DMS 273 (cell line): ENCODE measurements at regions not wholly inside any gene's neighbourhood (a gene's known extent, or its start where the extent isn't known, plus 50 kb on each side); places are given as distances from the start of the nearest gene placed in this dataset.
"Not testable (repeated sequence)": the region's sequence is repeated elsewhere in the genome, so short reads cannot be mapped to it uniquely, and the experiment has no call there.

Source experiments
- DNase-seq: peaks from one replicate; lab custom pipeline; 2025; ENCODE audit not compliant: unreplicated experiment; lab: John Stamatoyannopoulos, UW

DNA sequence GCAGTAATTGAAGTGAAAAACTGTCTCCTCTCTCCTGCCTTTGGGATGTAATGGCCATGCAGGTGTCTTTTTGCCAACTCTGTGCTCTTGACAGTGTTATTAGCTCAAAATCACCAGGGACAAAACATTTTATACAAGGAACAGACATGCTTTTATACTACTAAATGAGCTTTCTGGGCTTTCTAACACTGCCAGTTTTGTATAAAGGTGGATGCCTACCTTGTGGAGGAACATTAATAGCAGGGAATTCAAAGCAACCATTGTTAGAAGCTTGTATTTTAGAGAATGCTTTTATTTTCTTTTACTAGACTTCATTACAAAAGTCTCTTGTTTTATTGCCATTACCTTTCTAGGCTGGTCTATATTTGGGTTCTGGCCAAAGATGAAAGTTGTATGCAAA, 54.7 kb upstream of the ARSJ start:
- no peak for DNase-seq

DNA sequence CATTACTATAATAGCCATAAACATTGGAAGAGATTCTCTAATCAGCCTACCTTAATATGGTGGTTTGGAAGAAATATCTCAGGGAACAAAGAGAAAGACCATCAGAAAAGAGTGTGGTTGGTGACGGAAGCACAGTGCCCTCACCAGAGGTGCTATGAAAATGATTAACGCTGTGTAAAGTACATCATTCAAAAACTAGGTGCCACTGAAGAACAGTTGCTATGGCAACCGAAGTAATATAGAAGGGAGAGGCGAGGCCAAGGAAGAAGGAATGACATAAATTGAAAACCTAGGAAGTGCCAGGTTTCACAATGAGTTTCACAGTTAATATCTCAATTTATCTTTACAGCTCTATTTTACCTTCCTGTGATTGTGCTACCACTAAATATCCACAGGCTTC, 57.0 kb upstream of the ARSJ start:
- peak; percentile 43 for DNase-seq

DNA sequence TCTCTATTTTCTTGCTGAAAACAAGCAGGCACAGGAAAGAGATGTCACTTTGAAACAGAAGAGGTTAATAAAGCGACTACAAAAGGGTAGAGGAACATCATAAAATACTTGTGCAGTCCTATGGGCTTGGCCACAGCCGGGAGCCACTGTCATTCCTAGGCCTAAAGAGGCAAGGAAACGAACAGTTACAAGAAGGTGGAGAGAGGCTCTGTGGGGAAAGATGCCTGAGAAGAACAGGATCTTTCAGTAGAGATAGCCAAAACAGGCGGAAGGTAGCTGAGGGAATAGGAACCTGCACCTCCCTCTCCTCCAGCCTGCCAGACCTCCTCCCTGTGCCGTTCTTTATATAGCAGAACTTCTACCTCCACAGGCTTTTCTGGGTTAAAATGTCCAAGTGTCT, 57.4 kb upstream of the ARSJ start:
- DNase-seq = no peak

DNA sequence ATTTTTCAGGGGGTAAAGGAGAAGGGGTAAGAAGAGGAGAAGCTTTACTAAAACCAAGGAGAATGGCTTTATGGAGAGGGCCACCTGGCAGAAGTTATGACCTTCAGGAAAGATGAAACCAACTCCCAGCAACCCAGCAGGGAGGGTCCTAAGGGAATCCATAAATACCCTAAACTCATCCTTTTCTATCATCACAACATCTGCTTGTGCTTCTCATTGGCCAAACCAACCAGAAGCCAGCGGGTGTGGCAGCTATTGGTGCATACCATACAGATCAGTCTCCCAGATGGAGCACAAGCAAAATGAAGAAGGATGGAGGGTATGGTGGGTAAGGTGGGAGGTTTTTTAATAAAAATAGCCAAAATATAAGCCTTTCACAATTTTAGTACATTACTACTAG, 58.5 kb upstream of the ARSJ start:
- peak; percentile 5 for DNase-seq

DNA sequence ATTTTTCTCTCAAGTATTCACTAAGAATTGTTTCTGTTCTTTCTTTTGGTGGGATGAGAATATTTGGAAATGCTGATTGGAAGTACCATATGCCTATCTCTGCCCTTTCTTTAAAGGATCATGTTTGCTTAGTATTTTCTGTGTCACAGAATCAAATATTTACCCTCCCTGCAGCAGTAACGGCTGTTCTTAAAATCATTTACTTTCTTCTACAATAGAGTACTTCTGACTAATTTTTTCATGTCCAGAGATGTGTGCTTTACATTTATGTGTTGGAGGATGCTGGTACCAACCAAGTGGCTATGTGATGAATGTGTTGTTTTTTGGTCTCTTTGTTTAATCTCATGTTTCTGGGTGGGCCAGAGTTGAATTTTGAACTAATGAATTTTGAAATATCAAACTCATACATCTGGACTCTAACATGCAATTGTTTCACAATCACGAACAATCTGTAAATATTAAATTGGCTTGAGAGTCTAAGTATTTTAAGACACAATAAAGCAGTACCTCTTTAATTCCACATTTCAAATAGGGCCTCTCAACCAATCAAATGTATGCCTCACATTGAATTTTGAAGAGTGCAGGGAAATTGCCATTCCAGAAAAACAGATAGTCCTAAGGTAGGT, 59.4 kb upstream of the ARSJ start:
- no peak for DNase-seq

DNA sequence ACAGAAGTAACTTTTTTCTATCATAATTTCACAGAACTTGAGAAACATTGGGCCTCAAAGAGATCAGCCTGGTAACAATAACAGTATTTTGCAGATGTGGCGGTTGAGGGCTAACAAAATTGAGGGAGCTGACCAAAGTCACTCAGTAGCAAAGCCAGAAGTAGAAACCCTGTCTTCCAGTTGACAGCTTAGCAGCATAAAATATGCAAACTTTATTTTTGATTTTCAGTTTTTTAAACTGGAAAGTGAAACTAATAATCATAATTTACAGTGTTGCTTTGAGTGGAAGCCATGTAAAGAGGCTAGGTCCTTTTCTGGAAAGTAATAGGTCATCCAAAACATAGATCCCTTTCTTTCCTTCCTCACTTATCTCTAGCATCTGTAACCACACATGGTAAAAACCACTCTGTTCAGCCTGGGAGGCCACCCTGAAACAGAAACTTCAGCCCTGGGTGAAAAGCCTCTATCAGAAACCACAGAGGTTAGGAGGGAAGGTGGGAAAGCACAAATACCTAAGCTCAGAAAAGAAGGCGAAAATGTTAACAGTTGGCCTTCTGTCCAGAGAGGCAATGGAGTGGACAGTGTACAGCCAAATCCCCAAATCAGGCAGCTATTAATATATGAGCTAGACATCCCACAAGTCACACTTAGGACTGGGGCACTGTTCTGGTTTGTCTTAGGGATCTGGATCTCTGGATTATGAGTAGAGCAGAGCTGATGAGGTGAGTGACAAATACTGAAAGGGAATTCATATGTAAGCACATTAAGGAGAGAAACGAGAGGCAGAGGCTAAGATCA, 61.1 kb upstream of the ARSJ start:
- peak; percentile 32 for DNase-seq

DNA sequence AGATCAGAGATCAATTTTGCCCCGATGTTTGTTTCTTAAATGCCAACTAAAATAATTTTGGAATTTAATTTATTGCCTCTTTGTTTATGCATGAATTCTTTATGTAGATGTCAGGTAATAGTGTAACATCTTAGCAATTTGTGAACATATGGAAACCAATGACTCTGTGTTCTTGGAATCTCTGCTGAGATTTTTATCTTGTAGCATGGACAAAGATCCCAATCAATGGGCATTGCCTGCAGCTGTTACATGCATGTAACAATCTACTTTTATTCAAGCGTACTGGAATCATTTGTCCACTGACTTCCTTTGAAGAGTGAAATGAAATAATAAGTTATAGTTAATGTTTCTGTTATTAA, 61.6 kb upstream of the ARSJ start:
- peak; percentile 30 for DNase-seq

DNA sequence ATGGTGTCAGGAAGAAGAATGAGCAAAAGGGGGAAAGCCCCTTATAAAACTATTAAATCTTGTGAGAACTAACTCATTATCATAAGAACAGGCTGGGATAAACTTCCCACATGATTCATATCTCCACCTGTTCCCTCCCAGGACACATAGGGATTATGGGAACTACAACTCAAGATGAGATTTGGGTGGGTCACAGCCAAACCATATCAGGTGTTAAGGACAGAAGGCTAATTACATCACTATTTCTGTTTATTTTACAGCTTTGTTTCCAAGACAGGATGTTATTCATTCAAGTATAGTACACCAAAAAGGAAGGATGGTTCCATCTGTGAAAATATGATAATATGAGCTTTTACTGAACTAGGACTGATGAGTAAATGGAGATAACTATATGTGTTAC, 63.7 kb upstream of the ARSJ start:
- DNase-seq = peak; percentile 34

DNA sequence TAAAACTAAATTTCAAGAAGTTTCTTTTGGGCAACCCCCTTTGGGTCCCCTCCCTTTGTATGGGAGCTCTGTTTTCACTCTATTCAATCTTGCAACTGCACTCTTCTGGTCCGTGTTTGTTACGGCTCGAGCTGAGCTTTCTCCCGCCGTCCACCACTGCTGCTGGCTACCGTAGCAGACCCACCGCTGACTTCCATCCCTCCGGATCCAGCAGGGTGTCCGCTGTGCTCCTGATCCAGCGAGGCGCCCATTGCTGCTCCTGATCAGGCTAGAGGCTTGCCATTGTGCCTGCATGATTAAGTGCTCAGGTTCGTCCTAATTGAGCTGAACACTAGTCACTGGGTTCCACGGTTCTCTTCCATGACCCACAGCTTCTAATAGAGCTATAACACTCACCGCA, 64.9 kb upstream of the ARSJ start:
- DNase-seq = not testable (repeated sequence)

DNA sequence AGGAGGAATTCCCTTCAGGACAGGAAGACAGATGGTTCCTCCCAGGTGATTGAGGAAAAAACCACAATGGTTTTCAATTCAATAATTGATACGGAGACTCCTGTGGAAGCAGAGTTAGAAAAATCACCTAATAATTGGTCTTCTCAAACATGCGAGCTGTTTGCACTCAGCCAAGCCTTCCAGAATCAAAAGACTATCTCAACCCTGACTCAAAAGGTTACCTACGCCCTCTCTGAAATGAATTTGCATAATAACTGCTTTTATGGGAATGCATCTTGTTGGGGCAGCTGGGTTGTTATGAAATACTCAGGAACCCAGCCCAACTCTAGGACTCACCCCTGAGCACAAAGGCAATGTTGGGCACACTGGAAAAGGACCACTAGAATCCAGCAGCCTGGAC, 66.9 kb upstream of the ARSJ start:
- no peak for DNase-seq

DNA sequence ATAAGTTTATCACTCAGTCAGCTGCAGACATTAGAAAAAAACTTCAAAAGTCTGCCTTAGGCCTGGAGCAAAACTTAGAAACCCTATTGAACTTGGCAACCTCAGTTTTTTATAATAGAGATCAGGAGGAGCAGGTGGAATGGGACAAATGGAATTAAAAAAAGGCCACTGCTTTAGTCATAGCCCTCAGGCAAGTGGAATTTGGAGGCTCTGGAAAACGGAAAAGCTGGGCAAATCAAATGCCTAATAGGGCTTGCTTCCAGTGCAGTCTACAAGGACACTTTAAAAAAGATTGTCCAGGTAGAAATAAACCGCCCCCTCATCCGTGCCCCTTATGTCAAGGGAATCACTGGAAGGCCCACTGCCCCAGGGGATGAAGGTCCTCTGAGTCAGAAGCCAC, 68.7 kb upstream of the ARSJ start:
- DNase-seq = not testable (repeated sequence)

DNA sequence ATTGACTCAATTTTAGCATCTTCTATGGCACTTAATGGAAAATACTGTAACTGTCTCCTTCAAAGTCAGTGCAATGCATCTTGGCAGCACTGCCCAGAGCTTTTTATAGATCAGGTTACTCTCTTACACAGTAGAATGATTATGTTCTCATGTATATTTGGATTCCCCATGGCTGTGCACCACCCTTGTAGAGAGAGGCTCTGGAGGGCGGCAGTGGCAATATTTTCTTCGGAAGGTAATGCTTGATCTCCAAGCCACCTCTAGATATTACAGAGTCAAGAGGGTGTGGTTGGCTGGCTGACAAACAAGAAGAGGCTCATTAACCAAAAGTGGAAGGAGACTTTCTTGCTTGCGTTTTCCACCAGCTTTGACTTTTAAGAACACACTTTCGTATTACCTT, 72.8 kb upstream of the ARSJ start:
- peak; percentile 35 for DNase-seq

DNA sequence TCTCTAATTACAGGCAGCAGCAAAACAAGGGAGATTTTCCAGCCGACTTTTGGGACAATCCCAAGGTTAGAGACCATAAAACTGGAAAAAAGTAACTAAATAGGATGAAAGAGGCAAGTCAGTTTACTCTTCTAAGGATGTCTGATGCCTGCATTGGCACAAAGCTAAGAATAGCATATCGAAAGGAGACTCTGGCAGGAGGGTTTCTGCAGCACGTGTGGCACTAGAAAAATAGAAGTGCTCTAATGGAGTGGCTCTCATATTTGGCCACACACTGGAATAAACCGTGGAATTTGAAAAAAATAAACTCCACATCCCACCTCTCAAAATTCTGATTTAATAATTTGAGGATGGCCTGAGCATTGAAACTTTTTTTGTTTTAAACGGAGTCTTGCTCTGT, 77.2 kb upstream of the ARSJ start:
- no peak for DNase-seq

DNA sequence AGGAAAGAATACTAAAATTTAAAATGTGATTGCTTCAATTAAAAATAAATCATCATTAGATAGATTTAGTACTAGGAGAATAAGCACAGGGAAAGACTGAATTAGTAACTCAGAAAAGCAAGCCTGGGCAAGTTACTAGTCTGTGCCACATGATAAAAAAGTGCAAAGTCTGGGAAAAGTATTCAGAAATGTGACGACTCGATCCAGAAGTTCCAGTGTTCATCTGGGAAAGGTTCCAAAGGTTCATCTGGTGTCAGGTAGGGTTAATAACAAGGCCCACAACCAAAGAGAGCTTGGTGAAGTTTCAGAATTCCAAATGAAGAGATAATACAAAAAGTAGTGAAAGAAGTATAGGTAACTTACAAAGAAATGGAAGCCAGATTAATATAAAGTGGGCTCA, 78.3 kb upstream of the ARSJ start:
- DNase-seq = peak; percentile 39

DNA sequence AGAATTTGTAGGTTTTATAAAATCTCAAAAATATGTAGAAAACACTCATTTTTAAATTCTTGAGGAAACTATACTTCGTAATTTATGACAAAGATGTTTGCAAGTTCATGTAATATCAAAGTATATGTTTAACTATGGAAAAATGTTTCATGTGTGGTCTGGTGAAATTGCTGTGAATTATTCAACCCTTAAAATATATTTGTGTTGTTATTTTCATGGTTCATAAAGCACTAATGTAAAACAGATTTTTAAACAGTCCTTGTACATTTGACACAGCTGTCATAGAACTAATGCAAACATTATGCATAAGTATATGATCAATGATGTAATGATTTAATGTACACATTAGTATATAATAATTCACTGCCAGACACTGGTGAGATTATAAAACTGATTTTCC, 83.1 kb upstream of the ARSJ start:
- no peak for DNase-seq

DNA sequence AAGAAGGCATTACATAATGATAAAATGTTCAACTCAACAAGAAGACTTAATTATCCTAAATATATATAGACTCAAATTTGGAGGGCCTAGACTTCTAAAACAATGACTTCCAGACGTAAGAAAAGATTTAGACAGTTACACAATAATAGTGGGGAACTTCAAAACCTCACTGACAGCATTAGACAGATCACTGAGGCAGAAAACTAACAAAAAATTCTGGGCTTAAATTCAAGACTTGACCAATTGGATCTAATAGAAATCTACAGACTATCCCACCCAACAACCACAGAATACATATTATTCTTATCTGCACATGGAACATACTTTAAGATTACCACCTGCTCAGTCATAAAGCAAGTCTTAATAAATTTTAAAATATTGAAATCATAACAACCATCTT, 93.3 kb upstream of the ARSJ start:
- DNase-seq = no peak

DNA sequence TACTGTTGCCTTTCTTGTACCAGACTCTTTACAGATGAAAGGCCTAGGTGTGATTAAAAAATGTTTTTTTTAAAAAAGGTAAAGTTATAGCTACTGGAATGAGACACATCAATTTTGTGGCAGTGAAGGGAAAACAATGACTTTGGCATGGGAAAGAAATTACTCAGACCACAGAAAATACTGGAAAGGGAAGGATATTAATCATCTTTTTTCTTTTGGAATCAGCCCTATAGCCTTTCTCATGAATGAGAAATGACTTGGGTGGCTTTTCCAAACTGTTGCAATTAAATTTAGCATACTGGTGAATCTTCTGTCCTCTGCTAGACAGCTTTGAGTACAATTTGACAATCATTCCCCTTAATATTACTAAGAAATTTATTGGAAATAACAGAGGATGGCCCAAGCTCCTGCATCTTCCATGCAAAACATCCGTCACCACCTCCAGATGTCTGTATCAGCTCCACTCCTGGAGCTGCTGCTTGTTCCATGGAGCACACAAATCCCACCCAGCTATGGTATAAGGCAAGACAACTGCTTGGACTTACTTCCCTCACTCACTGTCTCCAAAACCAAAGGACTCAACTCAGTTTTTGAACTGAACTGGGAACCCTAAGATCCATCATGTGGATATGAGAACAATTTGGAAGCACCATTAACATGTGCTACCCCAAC, 97.6 kb upstream of the ARSJ start:
- no peak for DNase-seq

DNA sequence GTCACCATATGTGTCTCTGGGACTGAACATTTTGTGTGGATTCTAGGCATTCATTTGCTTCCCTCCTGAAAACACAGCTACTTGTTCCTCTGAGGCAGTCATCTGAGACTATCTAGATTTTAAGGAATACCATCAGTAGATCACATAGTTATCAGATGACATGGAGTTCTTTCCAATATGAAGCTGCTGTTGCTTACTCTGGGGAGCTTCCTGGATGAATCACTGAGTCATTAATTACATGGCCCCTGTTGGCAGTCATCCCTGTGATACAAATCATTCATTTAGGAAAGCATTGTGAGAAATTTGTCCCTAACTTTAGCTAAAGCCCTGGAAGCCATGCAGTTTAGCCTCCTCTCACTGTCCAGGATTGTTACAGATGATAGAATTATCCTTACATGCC, 98.2 kb upstream of the ARSJ start:
- peak; percentile 7 for DNase-seq

DNA sequence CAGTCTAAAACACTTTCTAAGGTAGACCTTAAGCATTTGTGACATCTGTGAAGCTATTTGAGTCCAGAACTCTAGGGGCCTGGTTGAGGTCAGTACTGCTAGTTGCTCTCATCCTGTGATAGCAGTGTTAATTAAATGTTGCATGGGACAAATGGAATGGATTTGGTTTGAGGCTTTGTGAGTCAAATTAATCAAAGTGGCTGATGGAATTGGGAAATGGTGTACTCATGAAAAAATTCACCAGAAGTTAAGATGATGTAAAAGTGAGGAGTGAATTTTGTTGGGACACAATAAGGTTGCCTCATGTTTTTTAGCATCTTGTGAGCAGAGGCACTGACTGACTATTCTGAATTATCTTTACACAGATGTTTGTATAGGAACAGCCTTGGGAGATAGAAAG, 99.2 kb upstream of the ARSJ start:
- DNase-seq = no peak

DNA sequence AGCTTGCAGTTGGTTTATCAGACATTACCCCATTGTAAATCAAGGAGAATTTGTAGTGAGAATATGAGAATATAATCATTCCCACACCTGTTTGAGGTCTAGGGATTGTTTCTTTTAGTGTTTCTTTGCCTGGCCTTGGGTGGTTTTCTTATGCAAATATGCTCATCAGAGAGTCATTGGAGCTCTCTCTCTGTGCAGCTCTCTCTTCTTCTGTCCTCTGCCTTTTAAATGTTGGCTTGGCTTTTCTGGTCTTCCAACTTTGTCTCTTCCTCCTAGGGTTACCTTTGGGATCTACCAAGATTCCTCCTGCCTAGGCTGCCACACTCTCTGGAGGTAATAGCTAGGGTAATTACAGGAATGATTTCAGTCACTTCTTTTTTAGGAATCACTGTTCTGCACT, 102.3 kb upstream of the ARSJ start:
- no peak for DNase-seq

DNA sequence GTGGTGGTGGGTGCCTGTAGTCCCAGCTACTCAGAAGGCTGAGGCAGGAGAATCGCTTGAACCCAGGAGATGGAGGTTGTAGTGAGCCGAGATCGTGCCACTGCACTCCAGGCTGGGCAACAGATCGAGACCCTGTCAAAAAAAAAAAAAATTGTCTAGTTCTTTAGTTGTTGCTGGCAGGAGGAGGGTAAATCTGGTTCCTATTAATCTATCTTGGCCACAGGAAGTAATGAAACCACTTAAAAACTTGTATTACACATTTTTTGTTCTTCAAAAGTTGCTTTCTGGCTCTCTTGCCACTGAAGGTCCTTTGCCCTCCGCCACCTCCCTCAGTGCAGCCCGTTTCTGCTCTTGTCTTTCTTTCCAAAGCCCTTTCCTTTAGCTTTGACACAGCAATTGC, 102.9 kb upstream of the ARSJ start:
- DNase-seq = no peak

DNA sequence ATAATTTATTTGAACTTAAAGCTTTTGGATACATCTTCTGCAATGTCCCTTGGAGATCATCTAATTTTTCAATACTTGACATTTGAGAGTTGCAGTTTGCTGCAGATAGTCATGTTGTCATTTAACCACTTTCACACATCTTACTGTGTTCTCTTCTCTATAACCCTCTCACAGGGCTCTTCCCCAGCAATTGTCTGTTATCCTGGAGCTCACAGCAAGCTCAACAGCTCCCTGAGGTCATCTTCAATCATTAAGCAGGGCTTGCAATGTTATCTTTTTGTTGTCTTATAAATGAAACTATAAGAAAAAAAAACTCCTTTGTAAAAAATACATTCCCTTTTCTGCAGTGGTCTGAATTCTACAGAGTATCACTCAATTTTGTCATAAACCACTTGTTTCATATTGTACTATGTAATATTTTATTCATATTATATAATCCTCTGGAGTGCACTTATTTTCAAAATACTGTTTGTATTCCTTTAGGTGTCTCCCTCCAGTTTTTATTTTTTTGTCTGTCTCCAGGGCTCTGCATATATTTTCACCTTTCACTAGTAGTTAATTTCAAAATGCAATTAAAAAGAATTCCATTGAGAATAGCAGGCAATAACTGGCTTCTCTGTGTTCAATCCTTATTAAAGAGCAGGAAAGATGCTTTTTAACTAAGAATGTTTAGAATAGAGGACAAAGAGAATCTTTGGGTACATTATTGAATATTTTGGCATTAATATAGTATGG, 106.3 kb upstream of the ARSJ start:
- no peak for DNase-seq
